AG09309 (cell line): ENCODE measurements at regions not wholly inside any gene's neighbourhood (a gene's known extent, or its start where the extent isn't known, plus 50 kb on each side); places are given as distances from the start of the nearest gene placed in this dataset.

Source experiments
- DNase-seq: peaks from one replicate; pipeline ENCODE4 v3.0.0-alpha.2; 2010; ENCODE audit warnings: low read depth
- H3K4me3 ChIP-seq: 2 replicates; pipeline ENCODE4 v1.5.1; 2011; ENCODE audit warnings: mild to moderate bottlenecking, low read depth, low read length, moderate library complexity; ENCODE audit not compliant: control insufficient read depth
- TF ChIP-seq, protein P1 (sequence below): IDR thresholded peaks from 2 replicates; pipeline ENCODE4 v1.5.1; 2011; ENCODE audit warnings: mild to moderate bottlenecking, low read depth, low read length, inconsistent platforms; ENCODE audit not compliant: insufficient read depth, control insufficient read depth; ENCODE audit errors: missing control alignments

DNA sequence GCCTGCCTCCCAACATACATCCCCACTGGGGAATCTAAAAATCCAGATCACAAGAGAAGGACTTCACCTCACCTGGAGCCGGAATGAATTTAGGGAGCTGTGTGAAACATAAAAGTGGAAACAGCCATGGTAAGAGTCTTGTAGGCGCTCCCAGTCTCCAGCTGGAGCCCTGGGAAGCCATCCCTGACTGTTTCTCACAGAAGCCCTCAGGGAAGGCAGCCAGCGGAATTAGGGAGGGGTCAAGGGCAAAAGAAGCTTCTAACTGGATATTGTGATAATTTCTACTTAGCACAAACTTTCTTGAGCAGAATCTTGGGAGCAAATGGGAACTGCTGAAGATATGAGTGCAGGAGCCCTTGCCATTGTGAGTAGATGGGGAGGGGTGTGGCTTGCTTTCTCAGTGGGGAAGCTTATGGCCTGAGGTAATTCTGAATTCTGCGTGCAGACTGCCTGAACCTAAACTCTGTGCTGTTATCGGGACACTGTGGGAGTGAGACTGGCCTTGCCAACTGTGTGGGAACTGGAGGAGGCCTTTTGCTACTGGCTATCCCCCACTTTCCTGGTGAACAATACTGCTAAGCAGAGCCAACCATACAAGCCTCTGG lies 174.4 kb upstream of the SMC2 start:
- DNase-seq: no peak
- TF ChIP-seq, protein P1, sequence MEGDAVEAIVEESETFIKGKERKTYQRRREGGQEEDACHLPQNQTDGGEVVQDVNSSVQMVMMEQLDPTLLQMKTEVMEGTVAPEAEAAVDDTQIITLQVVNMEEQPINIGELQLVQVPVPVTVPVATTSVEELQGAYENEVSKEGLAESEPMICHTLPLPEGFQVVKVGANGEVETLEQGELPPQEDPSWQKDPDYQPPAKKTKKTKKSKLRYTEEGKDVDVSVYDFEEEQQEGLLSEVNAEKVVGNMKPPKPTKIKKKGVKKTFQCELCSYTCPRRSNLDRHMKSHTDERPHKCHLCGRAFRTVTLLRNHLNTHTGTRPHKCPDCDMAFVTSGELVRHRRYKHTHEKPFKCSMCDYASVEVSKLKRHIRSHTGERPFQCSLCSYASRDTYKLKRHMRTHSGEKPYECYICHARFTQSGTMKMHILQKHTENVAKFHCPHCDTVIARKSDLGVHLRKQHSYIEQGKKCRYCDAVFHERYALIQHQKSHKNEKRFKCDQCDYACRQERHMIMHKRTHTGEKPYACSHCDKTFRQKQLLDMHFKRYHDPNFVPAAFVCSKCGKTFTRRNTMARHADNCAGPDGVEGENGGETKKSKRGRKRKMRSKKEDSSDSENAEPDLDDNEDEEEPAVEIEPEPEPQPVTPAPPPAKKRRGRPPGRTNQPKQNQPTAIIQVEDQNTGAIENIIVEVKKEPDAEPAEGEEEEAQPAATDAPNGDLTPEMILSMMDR: no peak
- no peak overlapping the region for H3K4me3 ChIP-seq

DNA sequence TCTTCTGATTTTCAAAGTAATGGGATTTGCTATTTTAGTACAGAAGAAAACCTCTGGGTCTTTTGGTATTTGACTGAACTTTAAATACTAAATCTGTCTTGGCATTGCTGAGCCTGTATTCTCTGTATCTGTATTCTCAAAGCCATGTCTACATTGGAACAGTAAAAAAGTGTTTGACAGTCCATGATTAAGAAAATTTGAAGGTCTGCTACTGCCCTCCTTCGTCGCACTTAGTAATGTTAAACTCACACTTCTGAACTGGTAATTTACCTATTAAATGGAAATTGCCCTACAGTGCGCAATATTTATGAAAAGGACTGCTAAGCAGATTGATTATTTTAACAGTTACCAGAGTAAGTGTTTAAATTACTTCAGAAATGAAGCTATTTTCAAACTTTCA lies 165.7 kb upstream of the SMC2 start:
- DNase-seq: no peak
- no peak overlapping the region for H3K4me3 ChIP-seq
- TF ChIP-seq, protein P1: no peak

DNA sequence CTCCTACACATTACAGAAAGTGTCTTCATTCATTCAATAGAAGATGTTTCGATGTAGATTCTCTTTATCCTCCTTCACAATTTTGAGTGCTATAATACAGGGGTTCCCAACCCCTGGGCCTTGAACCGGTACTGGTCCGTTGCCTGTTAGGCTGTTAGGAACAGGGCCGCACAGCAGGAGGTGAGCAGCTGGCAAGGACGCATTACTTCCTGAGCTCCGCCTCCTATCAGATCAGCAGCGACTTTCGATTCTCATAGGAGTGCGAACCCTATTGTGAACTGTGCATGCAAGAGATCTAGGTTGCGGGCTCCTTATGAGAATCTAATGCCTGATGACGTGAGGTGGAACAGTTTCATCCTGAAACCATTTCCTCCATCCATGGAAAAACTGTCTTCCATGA lies 153.0 kb upstream of the SMC2 start:
- TF ChIP-seq, protein P1: no peak
- DNase-seq: no peak
- H3K4me3 ChIP-seq: no peak overlapping the region

DNA sequence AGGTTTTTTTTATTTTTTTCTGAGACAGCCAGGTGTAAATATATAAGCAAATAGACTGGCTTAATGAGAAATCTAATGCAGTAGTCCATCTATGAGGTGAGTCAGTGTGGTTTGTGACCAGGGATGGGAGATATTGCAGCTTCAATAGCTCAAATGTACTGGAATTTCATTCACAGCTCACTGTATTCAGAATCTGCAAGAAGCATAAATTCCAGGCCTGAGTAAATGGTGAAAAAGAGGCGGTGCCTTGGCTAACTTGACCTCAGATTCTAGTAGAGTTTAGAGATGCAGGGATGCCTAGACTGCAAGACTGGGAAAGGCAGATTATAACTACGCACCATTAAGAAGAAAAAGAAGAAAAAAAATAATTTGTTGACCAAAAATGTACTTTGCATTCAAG lies 151.9 kb upstream of the SMC2 start:
- no peak for DNase-seq
- TF ChIP-seq, protein P1: no peak
- H3K4me3 ChIP-seq: no peak overlapping the region

DNA sequence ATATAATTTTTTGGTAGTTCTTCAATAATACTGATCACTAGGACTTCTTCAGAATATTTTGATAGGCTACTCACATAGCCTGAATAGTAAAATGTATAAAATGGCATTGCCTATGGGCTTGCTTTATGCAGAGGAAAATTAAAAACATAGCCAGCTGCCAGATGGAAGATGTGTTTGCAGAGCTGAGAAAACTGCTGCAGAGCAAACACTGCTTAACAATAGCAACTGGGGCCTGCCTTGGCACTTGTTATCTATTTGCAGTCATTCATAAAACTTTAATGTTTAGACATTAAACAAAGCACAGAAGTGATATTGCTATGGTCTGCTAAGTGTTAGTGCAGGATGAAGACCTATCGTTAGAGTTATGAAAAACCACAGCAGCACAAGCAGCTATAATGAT lies 151.5 kb upstream of the SMC2 start:
- no peak overlapping the region for H3K4me3 ChIP-seq
- no peak for DNase-seq
- TF ChIP-seq, protein P1: no peak

DNA sequence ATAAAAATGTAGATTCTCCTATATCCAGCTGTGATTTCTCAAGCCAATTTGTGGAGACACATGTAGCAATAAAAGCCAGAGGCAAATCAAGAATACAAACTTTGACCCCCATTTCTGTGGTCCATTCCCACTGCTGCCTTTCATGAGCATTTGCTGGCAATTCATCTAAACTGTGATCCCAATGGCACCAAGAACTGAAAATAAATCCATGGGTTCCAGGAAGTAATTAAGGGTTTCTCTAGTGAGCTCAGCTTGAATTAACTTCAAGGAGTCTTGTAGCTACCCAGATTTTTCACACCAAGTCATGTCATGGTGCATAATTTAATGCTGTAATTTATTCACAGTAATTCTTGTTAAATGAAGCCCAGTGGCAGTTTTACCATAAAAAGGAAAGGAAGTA lies 145.0 kb upstream of the SMC2 start:
- TF ChIP-seq, protein P1: no peak
- no peak for DNase-seq
- H3K4me3 ChIP-seq: no peak overlapping the region

DNA sequence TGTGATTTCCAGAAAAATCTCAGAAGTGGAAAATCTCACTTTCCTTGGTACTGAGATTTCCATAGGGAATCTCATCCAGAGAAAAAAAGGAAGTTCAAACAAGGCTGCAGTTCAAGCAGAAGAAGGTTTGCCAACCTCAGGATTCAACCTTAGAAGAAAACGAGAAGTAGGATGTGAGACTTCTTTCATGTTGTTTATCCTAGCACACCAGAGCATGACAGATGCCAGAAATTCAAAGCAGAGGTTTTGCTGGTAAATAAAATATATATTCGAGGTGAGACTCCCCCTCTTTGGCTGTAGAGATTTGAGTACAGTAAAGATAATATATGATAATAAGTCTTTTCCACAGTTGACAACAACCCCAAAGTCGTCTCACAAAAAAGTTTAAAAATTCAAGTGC lies 116.9 kb upstream of the SMC2 start:
- H3K4me3 ChIP-seq: no peak overlapping the region
- TF ChIP-seq, protein P1: no peak
- DNase-seq: no peak
